Muscle layer of colon (tissue), 2 donors: ENCODE measurements at regions not wholly inside any gene's neighbourhood (a gene's known extent, or its start where the extent isn't known, plus 50 kb on each side); places are given as distances from the start of the nearest gene placed in this dataset.

ENCODE experiments used
- H3K27ac ChIP-seq: one replicate; pipeline ENCODE4 v1.7.0; 2013; ENCODE audit warnings: low read depth, mild to moderate bottlenecking, low read length, moderate library complexity
- H3K27me3 ChIP-seq, 2 donors: one replicate each; pipeline ENCODE4 v1.7.0; 2013; ENCODE audit warnings: low read length in 2 of 2, mild to moderate bottlenecking in 2 of 2; ENCODE audit not compliant: insufficient read depth in 2 of 2, control insufficient read depth in 1 of 2
- H3K36me3 ChIP-seq: one replicate; pipeline ENCODE4 v1.7.0; 2013; ENCODE audit warnings: mild to moderate bottlenecking, low read length; ENCODE audit not compliant: insufficient read depth
- H3K4me1 ChIP-seq: one replicate; pipeline ENCODE4 v1.7.0; 2013; ENCODE audit warnings: mild to moderate bottlenecking, low read length; ENCODE audit not compliant: insufficient read depth
- H3K4me3 ChIP-seq, 2 donors: one replicate each; pipeline ENCODE4 v1.7.0; 2013; ENCODE audit warnings: low read length in 2 of 2, low read depth in 1 of 2, mild to moderate bottlenecking in 1 of 2, moderate library complexity in 1 of 2
- H3K9ac ChIP-seq: one replicate; pipeline ENCODE4 v1.7.0; 2013; ENCODE audit warnings: low read length
- H3K9me3 ChIP-seq: one replicate; pipeline ENCODE4 v1.7.0; 2013; ENCODE audit warnings: mild to moderate bottlenecking, low read length
- donor health status: abdominal sarcoma.
- donor health status: Adenocarcinoma of cecum.

- H3K9ac ChIP-seq, result no peak overlapping the region
- H3K9me3 ChIP-seq, result no peaks in the 10 kb centered on the region
These were observed 1632.9 kb upstream of the PABPC4L start for GRCh38 chr4:135834471-135834870.

GRCh38 chr4:135833529-135833928 is 1631.9 kb upstream of the PABPC4L start:
- no peak overlapping the region for H3K27ac ChIP-seq

More at GRCh38 chr4:135834471-135834870, 1632.9 kb upstream of the PABPC4L start:
- no peaks in the 10 kb centered on the region for H3K27me3 ChIP-seq
- no peak overlapping the region for H3K4me3 ChIP-seq
- no peaks in the 10 kb centered on the region for H3K4me1 ChIP-seq
- H3K36me3 ChIP-seq, result no peaks in the 10 kb centered on the region
- H3K27ac ChIP-seq, result no peak overlapping the region

GRCh38 chr4:135824759-135825296 is 1623.2 kb upstream of the PABPC4L start:
- H3K27ac ChIP-seq, result no peak overlapping the region
- no peaks in the 10 kb centered on the region for H3K4me1 ChIP-seq
- H3K36me3 ChIP-seq, result no peaks in the 10 kb centered on the region
- no peak overlapping the region for H3K9ac ChIP-seq
- H3K27me3 ChIP-seq, result no peaks in the 10 kb centered on the region
- H3K4me3 ChIP-seq, result no peak overlapping the region
- H3K9me3 ChIP-seq, result no peaks in the 10 kb centered on the region

More at GRCh38 chr4:135833529-135833928, 1631.9 kb upstream of the PABPC4L start:
- H3K4me3 ChIP-seq, result no peak overlapping the region
- no peaks in the 10 kb centered on the region for H3K36me3 ChIP-seq
- H3K4me1 ChIP-seq, result no peaks in the 10 kb centered on the region
- no peaks in the 10 kb centered on the region for H3K9me3 ChIP-seq
- H3K27me3 ChIP-seq, result no peaks in the 10 kb centered on the region
- no peak overlapping the region for H3K9ac ChIP-seq

- H3K9me3 ChIP-seq, result no peaks in the 10 kb centered on the region
- H3K27me3 ChIP-seq, result no peaks in the 10 kb centered on the region
- H3K4me3 ChIP-seq, result no peak overlapping the region
- H3K9ac ChIP-seq, result no peak overlapping the region
- H3K36me3 ChIP-seq, result no peaks in the 10 kb centered on the region
- no peak overlapping the region for H3K27ac ChIP-seq
- no peaks in the 10 kb centered on the region for H3K4me1 ChIP-seq
These were observed 1603.2 kb upstream of the PABPC4L start for GRCh38 chr4:135804785-135805184.

- H3K4me3 ChIP-seq, result no peak overlapping the region
- H3K4me1 ChIP-seq, result no peaks in the 10 kb centered on the region
- H3K9ac ChIP-seq, result no peak overlapping the region
- H3K36me3 ChIP-seq, result no peaks in the 10 kb centered on the region
- no peak overlapping the region for H3K27ac ChIP-seq
- H3K9me3 ChIP-seq, result no peaks in the 10 kb centered on the region
- H3K27me3 ChIP-seq, result no peaks in the 10 kb centered on the region
These were observed 1575.8 kb upstream of the PABPC4L start for GRCh38 chr4:135777361-135777760.

GRCh38 chr4:135775909-135776308 is 1574.3 kb upstream of the PABPC4L start:
- Histone ChIP-seq H3K27me3 (no peaks in the 10 kb centered on the region), H3K27ac (no peak overlapping the region), H3K4me3 (no peak overlapping the region), H3K9me3 (no peaks in the 10 kb centered on the region), H3K36me3 (no peaks in the 10 kb centered on the region), H3K9ac (no peak overlapping the region), H3K4me1 (no peaks in the 10 kb centered on the region)

- Histone ChIP-seq H3K9me3 (no peaks in the 10 kb centered on the region), H3K4me1 (no peaks in the 10 kb centered on the region), H3K4me3 (no peak overlapping the region), H3K27ac (no peak overlapping the region), H3K27me3 (no peaks in the 10 kb centered on the region), H3K9ac (no peak overlapping the region), H3K36me3 (no peaks in the 10 kb centered on the region)
These were observed 1568.9 kb upstream of the PABPC4L start for GRCh38 chr4:135770505-135770904.

- H3K4me1 ChIP-seq, result no peaks in the 10 kb centered on the region
- H3K36me3 ChIP-seq, result no peaks in the 10 kb centered on the region
- no peak overlapping the region for H3K4me3 ChIP-seq
- H3K27me3 ChIP-seq, result no peaks in the 10 kb centered on the region
- no peaks in the 10 kb centered on the region for H3K9me3 ChIP-seq
- no peak overlapping the region for H3K9ac ChIP-seq
- H3K27ac ChIP-seq, result no peak overlapping the region
These were observed 1543.3 kb upstream of the PABPC4L start for GRCh38 chr4:135744928-135745327.

GRCh38 chr4:135741583-135741982 is 1540.0 kb upstream of the PABPC4L start:
- Histone ChIP-seq H3K27ac (no peak overlapping the region), H3K36me3 (no peaks in the 10 kb centered on the region), H3K9me3 (no peaks in the 10 kb centered on the region), H3K4me1 (no peaks in the 10 kb centered on the region), H3K4me3 (no peak overlapping the region), H3K9ac (no peak overlapping the region), H3K27me3 (no peaks in the 10 kb centered on the region)

- Histone ChIP-seq H3K9me3 (no peaks in the 10 kb centered on the region), H3K4me3 (no peak overlapping the region), H3K27me3 (no peaks in the 10 kb centered on the region), H3K9ac (no peak overlapping the region), H3K4me1 (no peaks in the 10 kb centered on the region), H3K27ac (no peak overlapping the region), H3K36me3 (no peaks in the 10 kb centered on the region)
These were observed 1537.8 kb upstream of the PABPC4L start for GRCh38 chr4:135739354-135739753.

- no peak overlapping the region for H3K27ac ChIP-seq
- H3K9me3 ChIP-seq, result no peaks in the 10 kb centered on the region
- no peaks in the 10 kb centered on the region for H3K36me3 ChIP-seq
- no peaks in the 10 kb centered on the region for H3K4me1 ChIP-seq
- no peak overlapping the region for H3K4me3 ChIP-seq
- no peaks in the 10 kb centered on the region for H3K27me3 ChIP-seq
- no peak overlapping the region for H3K9ac ChIP-seq
These were observed 1533.9 kb upstream of the PABPC4L start for GRCh38 chr4:135735512-135735911.

GRCh38 chr4:135732448-135732847 is 1530.9 kb upstream of the PABPC4L start:
- Histone ChIP-seq H3K9ac (no peak overlapping the region), H3K27ac (no peak overlapping the region), H3K4me3 (no peak overlapping the region), H3K9me3 (no peaks in the 10 kb centered on the region), H3K4me1 (no peaks in the 10 kb centered on the region), H3K27me3 (no peaks in the 10 kb centered on the region), H3K36me3 (no peaks in the 10 kb centered on the region)
